NT2/D1 (cell line): ENCODE measurements at regions not wholly inside any gene's neighbourhood (a gene's known extent, or its start where the extent isn't known, plus 50 kb on each side); places are given as distances from the start of the nearest gene placed in this dataset.
A peak's percentile ranks its signal among the peaks of the same experiment; 100 is the strongest.

Experiments used
- DNase-seq: peaks from one replicate; pipeline ENCODE4 v3.0.0-alpha.2; 2011; ENCODE audit warnings: low read depth, low spot score
- H3K27me3 ChIP-seq: 2 replicates; pipeline ENCODE4 v1.6.0; 2011; ENCODE audit warnings: mild to moderate bottlenecking; ENCODE audit not compliant: insufficient read length, insufficient read depth
- H3K36me3 ChIP-seq: 2 replicates; pipeline ENCODE4 v1.6.1; 2011; ENCODE audit warnings: mild to moderate bottlenecking, low read length, mixed read lengths; ENCODE audit not compliant: insufficient read depth, insufficient read length
- H3K4me1 ChIP-seq: 2 replicates; pipeline ENCODE4 v1.5.1; 2011; ENCODE audit not compliant: insufficient read depth, insufficient read length
- H3K4me3 ChIP-seq: 2 replicates; pipeline ENCODE4 v1.5.1; 2011; ENCODE audit warnings: low read depth; ENCODE audit not compliant: insufficient read length
- H3K9ac ChIP-seq: 2 replicates; pipeline ENCODE4 v1.6.0; 2011; ENCODE audit warnings: low read depth; ENCODE audit not compliant: insufficient read length
- H3K9me3 ChIP-seq: 2 replicates; pipeline ENCODE4 v1.5.1; 2011; ENCODE audit warnings: mild to moderate bottlenecking, low read length; ENCODE audit not compliant: insufficient read depth
- SUZ12 ChIP-seq: IDR thresholded peaks from 2 replicates; pipeline ENCODE4 v1.6.1; 2011; ENCODE audit not compliant: insufficient read length, insufficient read depth; ENCODE audit errors: extremely low read depth
- YY1 ChIP-seq: IDR thresholded peaks from 2 replicates; pipeline ENCODE4 v1.6.1; 2011; ENCODE audit not compliant: insufficient read length, insufficient read depth
- ZNF274 ChIP-seq: IDR thresholded peaks from 2 replicates; pipeline ENCODE4 v1.6.1; 2011; ENCODE audit warnings: mild to moderate bottlenecking, low read depth, low read length

DNA sequence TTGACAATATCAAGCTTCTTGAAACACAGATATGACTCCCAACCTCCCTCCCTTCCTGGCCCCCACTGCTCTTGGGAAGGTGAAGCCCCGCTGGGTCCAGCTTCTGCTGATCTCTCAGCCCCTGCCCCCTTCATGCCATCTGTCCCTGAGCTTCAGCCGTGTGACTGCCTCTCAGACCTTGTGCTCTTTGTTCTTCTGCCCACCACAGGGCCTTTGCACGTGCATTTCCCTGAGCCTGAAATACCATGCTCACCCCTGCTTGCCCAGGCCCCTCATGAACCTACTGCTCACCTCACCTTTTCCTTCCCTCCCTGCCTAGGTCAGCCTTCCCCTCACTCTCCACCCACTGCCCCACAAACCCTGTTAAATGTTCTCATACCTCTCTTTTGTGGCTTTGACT lies 241.7 kb upstream of the PMEPA1 start:
- peaks cover 16% of the 10 kb centered on the region for H3K9me3 ChIP-seq
- peaks cover 5% of the 10 kb centered on the region for H3K4me1 ChIP-seq
- TF ChIP-seq ZNF274 (no peak), YY1 (no peak), SUZ12 (no peak)
- H3K36me3 ChIP-seq: no peaks in the 10 kb centered on the region
- no peak overlapping the region for H3K4me3 ChIP-seq
- H3K9ac ChIP-seq: no peak overlapping the region
- DNase-seq: no peak
- H3K27me3 ChIP-seq: no peaks in the 10 kb centered on the region

DNA sequence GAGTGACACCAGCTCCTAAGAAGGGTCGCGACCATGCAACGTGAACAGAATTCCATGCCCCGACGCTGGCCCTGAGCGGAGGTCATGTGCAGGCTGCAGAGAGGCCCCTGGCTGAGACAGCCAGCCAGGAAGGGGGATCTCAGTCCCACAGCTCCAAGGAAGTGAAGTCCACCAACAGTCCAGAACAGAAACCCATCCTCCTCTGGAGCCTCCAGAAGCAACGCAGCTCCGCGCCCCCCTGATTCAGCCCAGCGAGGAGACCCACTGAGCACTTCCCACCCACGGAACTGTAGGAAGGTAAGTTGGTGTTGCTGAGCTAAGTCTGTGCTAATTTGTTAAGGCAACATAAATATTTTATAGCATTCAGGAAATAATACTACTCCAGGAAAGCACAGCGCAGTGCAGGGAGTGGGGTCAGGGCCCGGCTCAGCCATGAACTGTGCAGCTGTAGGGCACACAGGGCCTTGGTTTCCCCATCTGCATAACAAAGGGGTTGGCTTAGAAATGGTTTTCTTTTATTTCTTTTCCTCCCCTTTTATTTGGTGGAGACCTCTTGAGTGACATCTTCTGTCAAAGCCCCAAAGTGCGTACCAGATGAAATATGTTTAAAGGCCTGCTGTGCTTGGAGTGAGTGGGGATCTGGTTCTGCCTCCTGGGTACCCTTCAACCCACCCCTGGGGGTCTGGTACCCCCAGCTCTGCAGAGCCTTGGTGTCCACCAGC lies 241.1 kb upstream of the PMEPA1 start:
- DNase-seq: no peak
- Histone ChIP-seq H3K27me3 (no peaks in the 10 kb centered on the region), H3K9me3 (peaks cover 16% of the 10 kb centered on the region), H3K36me3 (no peaks in the 10 kb centered on the region), H3K4me3 (no peak overlapping the region), H3K9ac (peak overlapping the region; percentile 16), H3K4me1 (peaks cover 5% of the 10 kb centered on the region)
- TF ChIP-seq ZNF274: no peak
- TF ChIP-seq YY1: no peak
- no peak for TF ChIP-seq SUZ12

DNA sequence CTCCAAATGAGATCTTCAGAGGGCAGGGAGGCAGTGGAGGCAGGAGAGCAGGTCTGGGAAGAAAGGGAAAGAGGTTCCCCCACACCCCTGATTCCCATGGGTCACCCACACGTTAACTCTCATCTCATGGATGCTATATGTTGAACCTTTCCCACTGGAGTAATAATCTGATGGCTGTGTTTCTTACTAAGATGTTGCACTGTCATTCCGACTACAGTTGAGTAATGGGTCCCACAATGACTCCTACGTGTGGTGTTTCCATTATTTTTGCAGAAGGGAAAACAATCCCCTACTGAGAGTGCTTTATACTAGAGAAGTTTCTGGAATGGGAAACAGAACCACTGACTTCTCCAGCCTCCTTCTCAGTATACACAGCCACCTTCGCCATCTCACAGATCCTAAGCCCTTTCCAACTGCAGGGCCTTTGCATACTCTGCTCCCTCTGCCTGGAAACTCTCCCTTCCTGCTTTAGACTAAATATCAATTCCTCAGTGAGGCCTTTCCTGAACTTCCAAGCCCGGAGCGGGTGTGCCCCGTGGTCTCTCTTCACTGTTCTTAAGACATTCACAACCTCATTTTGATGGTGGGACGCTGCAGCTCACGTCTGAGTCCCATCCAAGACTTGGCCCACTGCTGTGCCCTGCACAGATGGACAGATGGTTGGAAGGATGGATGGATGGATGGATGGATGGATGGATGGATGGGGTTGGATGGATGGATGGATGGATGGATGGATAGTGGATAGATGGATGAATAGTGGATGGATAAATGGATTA lies 238.6 kb upstream of the PMEPA1 start:
- Histone ChIP-seq H3K4me3 (no peak overlapping the region), H3K36me3 (no peaks in the 10 kb centered on the region), H3K9me3 (no peaks in the 10 kb centered on the region; the same call in 1 of the 2 replicates), H3K9ac (no peak overlapping the region), H3K27me3 (no peaks in the 10 kb centered on the region), H3K4me1 (peaks cover 5% of the 10 kb centered on the region)
- no peak for TF ChIP-seq SUZ12
- DNase-seq: no peak

DNA sequence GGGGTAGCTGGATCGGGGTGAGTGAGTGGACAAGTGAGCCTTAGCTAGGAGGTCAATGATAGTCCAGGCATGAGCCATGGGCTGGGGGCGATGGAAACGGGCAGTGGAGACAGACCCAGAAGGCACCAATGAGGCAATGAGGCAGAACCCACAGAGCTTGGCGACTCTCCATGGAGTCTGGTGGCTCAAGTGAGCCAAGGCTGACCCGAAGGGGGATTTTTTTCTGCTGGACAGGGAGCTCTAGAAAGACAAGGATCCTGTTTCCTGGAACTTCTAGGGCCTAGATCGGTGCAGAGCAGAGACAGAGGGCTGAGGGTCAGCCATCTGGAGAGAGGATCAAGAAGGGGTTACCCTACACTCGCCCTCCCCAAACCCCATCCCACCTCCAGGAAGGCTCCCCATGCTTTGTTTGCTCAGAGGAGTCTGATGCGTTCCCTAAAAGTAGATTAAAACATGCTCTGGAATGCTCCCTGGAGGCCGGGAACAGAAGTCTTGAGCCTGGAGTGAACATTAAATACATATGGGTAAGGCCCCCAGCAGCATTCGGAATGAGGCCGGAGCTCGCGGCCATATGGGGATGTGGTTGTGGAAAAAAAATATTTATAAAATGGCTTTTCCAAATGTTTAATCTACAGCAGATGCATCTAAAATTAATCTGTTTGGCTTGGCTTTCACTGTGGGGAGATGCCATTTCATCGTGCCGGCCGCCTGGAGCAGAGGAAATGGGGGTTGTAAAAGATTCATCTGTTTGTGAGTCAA lies 237.8 kb upstream of the PMEPA1 start:
- Histone ChIP-seq H3K9ac (no peak overlapping the region), H3K36me3 (no peaks in the 10 kb centered on the region), H3K4me3 (no peak overlapping the region), H3K27me3 (no peaks in the 10 kb centered on the region), H3K9me3 (no peaks in the 10 kb centered on the region; the same call in 1 of the 2 replicates), H3K4me1 (peaks cover 5% of the 10 kb centered on the region)
- no peak for DNase-seq
- TF ChIP-seq YY1: no peak
- no peak for TF ChIP-seq ZNF274
- TF ChIP-seq SUZ12: no peak

DNA sequence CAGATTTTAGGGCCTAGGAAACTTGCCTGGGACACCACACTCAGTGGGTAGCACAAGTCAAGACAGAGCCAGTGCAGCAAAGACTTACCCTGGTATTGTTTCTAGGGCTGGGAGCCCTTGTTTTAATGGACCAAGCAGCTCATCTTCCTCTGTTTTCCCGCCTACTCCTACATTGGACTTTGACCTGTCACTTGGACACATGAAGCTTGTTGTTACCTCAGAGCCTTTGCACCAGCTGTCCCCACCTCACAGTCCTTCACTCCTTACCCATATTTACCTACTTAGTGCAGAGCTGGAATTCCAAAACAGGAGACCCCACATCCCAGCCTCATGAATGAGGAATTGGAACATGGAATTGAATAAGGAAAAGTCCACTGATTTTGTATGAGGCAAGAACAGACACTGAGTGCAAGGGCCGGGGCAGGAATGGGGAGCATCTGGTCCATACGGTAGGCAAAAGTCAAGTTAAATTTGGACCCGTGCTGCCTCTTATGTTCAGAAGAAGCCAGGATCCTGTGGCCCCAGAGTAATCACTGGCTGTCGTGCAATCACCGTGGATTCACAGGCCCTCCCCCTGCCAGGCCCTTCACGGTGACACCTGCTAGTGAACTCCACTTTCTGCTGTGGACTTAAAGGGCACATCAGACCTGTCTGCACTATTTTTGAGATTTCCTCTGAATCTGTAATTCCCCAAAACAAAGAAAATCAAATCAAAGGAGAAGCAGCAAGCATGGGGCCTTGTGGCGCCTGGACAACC lies 236.9 kb upstream of the PMEPA1 start:
- no peaks in the 10 kb centered on the region; the same call in 1 of the 2 replicates for H3K9me3 ChIP-seq
- TF ChIP-seq SUZ12 (no peak), YY1 (no peak), ZNF274 (no peak)
- H3K36me3 ChIP-seq: no peaks in the 10 kb centered on the region
- H3K27me3 ChIP-seq: no peaks in the 10 kb centered on the region
- no peak overlapping the region for H3K4me3 ChIP-seq
- peaks cover 11% of the 10 kb centered on the region for H3K4me1 ChIP-seq
- DNase-seq: no peak
- no peak overlapping the region for H3K9ac ChIP-seq

DNA sequence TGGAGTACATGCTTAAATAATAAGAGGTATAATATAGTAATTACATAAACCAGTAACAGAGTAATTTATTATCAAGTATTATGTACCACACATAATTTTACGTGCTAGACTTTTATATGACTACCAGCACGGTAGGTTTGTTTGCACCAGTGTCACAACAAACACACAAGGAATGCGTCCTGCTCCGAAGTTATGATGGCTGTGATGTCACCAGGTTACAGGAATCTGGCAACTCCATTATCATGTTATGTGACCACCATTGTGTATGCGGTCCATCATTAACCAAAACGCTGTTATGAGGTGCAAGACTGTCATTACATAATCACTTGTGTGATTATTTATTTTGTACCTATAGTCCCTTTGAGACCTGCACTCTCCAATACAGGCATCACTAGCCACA lies 235.2 kb upstream of the PMEPA1 start:
- H3K36me3 ChIP-seq: no peaks in the 10 kb centered on the region
- DNase-seq: no peak
- H3K27me3 ChIP-seq: no peaks in the 10 kb centered on the region
- no peak overlapping the region for H3K9ac ChIP-seq
- H3K9me3 ChIP-seq: no peaks in the 10 kb centered on the region; the same call in 1 of the 2 replicates
- peaks cover 8% of the 10 kb centered on the region for H3K4me1 ChIP-seq
- H3K4me3 ChIP-seq: no peak overlapping the region
- TF ChIP-seq SUZ12 (no peak), ZNF274 (no peak), YY1 (no peak)

DNA sequence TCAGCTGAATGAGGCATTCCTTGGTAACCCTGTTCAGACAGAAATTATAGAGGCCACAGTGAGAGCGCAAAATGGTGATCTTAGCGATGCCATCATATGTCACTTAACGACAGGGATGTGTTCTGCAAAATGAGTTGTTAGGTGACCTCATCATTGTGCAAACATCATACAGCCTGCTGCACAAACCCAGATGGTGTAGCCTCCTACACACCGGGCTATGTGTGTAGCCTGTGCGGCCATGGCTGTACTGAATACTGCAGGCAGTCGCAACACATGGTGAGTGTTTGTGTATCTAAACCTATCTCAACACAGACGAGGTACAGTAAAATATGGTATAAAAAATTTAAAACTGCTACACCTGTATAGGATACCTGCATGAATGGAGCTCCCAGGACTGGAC lies 234.1 kb upstream of the PMEPA1 start:
- no peaks in the 10 kb centered on the region for H3K27me3 ChIP-seq
- no peak for DNase-seq
- TF ChIP-seq SUZ12: no peak
- no peak for TF ChIP-seq ZNF274
- no peak for TF ChIP-seq YY1
- peaks cover 8% of the 10 kb centered on the region for H3K4me1 ChIP-seq
- no peak overlapping the region for H3K4me3 ChIP-seq
- H3K9ac ChIP-seq: no peak overlapping the region
- H3K36me3 ChIP-seq: no peaks in the 10 kb centered on the region
- no peaks in the 10 kb centered on the region; the same call in 1 of the 2 replicates for H3K9me3 ChIP-seq
